K562 (cell line): ENCODE measurements at regions not wholly inside any gene's neighbourhood (a gene's known extent, or its start where the extent isn't known, plus 50 kb on each side); places are given as distances from the start of the nearest gene placed in this dataset.

Experiments
- ATAC-seq: fragments of 200-7000 bp; cut with Tn5 transposase; 3 replicates; pipeline ENCODE4 v1.9.1; 2020; ENCODE audit warnings: moderate library complexity
- BruUV-seq: library from RNA; stranded (reverse); fragments of 400-500 nt; replicated peaks from 2 replicates; lab custom pipeline; 2021; lab: Mats Ljungman, UMichigan
- CTCF ChIA-PET: fragments of 300-600 bp; formaldehyde crosslinking; extraction: SDS; loops from one replicate; lab custom pipeline; 2021; ENCODE audit warnings: low intra/inter-chr PET ratio; lab: Yijun Ruan, JAX
- POLR2A ChIA-PET: fragments of 300-600, 350-650 bp; sonication (Branson Sonifier 250); formaldehyde crosslinking; extraction: SDS; loops from one replicate; lab custom pipeline; 2021; ENCODE audit warnings: antibody characterized with exemption, inconsistent platforms; lab: Yijun Ruan, JAX
- DNase-seq, 4 experiments: peaks; one replicate each; pipeline versions ENCODE4 v3.0.0 to v3.0.0-alpha.2; 2011 to 2018; ENCODE audit warnings: low spot score in 3 of 4, mixed read lengths in 3 of 4; ENCODE audit errors: extremely low read depth in 1 of 4
- FAIRE-seq: peaks from 2 replicates; lab custom pipeline; 2011; peaks lifted over from hg19 to GRCh38; lab: Jason Lieb, UNC
- H2AFZ ChIP-seq: 2 replicates; pipeline ENCODE4 v1.6.0; 2011; ENCODE audit warnings: low read depth, low read length, control low read depth, inconsistent platforms
- H3K27ac ChIP-seq: fragments of 200-600 bp; 3 replicates; pipeline ENCODE4 v1.8.0; 2011; ENCODE audit warnings: low read depth, mild to moderate bottlenecking, control low read depth, inconsistent platforms, low read length, moderate library complexity, mixed read lengths; ENCODE audit errors: extremely low read depth
- H3K27me3 ChIP-seq, 2 experiments: fragments of 300-600 bp in 1 of 2; 2 replicates in 1 of 2; 3 replicates in 1 of 2; pipeline versions ENCODE4 v1.6.0 to v1.8.0; 2011; ENCODE audit warnings: inconsistent platforms in 2 of 2, low read length in 2 of 2, mild to moderate bottlenecking in 1 of 2, mixed read lengths in 1 of 2, moderate library complexity in 1 of 2; ENCODE audit not compliant: control insufficient read depth in 2 of 2, insufficient read depth in 2 of 2
- H3K36me3 ChIP-seq: fragments of 300-600 bp; 3 replicates; pipeline ENCODE4 v1.8.0; 2011; ENCODE audit warnings: mild to moderate bottlenecking, low read length, inconsistent platforms; ENCODE audit not compliant: control insufficient read depth, insufficient read depth
- H3K4me1 ChIP-seq, 2 experiments: fragments of 200-600 bp in 1 of 2; replicated peaks in 1 of 2; 2 replicates in 1 of 2; 3 replicates in 1 of 2; pipeline versions ENCODE4 v1.5.1 to v1.8.0; 2011; ENCODE audit warnings: inconsistent platforms in 2 of 2, low read length in 2 of 2, mild to moderate bottlenecking in 1 of 2, mixed read lengths in 1 of 2, moderate library complexity in 1 of 2; ENCODE audit not compliant: control insufficient read depth in 2 of 2, insufficient read depth in 2 of 2
- H3K4me2 ChIP-seq: 2 replicates; pipeline ENCODE4 v1.6.1; 2011; ENCODE audit warnings: low read length, control low read depth, inconsistent platforms, mixed read lengths; ENCODE audit not compliant: insufficient read depth
- H3K4me3 ChIP-seq: fragments of 200-600 bp; sonication (generic), shearing (Covaris generic); 2 replicates; pipeline ENCODE4 v1.5.1; 2016; ENCODE audit warnings: control low read depth, inconsistent platforms
- H3K79me2 ChIP-seq: fragments of 200-600 bp; 3 replicates; pipeline ENCODE4 v1.8.0; 2011; ENCODE audit warnings: low read length, inconsistent platforms; ENCODE audit not compliant: control insufficient read depth, insufficient read depth
- H3K9ac ChIP-seq, 2 experiments: 2 replicates each; pipeline versions ENCODE4 v1.6.0 to v1.6.1; 2011; ENCODE audit warnings: low read depth in 2 of 2, low read length in 2 of 2, control low read depth in 1 of 2, inconsistent platforms in 1 of 2, mild to moderate bottlenecking in 1 of 2, mixed read lengths in 1 of 2; ENCODE audit not compliant: insufficient read depth in 1 of 2
- H3K9me1 ChIP-seq: one replicate; pipeline ENCODE4 v1.6.0; 2011; ENCODE audit warnings: inconsistent platforms, mild to moderate bottlenecking, low read length, moderate library complexity; ENCODE audit not compliant: control insufficient read depth, insufficient read depth
- H3K9me3 ChIP-seq: replicated peaks from 2 replicates; pipeline ENCODE4 v1.5.1; 2011; ENCODE audit warnings: low read depth, low read length, inconsistent platforms; ENCODE audit not compliant: control insufficient read depth, insufficient read depth
- H4K20me1 ChIP-seq: replicated peaks from 2 replicates; pipeline ENCODE4 v1.6.1; 2011; ENCODE audit warnings: low read length, inconsistent platforms, mixed read lengths; ENCODE audit not compliant: control insufficient read depth, insufficient read depth
- BHLHE40 ChIP-seq: IDR thresholded peaks from 2 replicates; pipeline ENCODE4 v1.6.1; 2011; ENCODE audit warnings: low read length, improper control_type of control experiment
- CBFA2T3 ChIP-seq: fragments of 450-650 bp; IDR thresholded peaks from 2 replicates; pipeline ENCODE4 v1.6.1; 2017
- CREM ChIP-seq: IDR thresholded peaks from 2 replicates; pipeline ENCODE4 v1.6.1; 2014; ENCODE audit warnings: antibody characterized with exemption, low read depth
- CSDE1 ChIP-seq, 2 experiments: fragments of 450-650 bp; IDR thresholded peaks; 2 replicates each; pipeline ENCODE4 v1.6.1; 2016; ENCODE audit warnings: mild to moderate bottlenecking in 1 of 2
- GATA2 ChIP-seq: sonication (generic); formaldehyde crosslinking; IDR thresholded peaks from 2 replicates; pipeline ENCODE4 v1.4.0; 2020; ENCODE audit warnings: mild to moderate bottlenecking, missing genetic modification reagents
- IRF2 ChIP-seq: sonication (generic); formaldehyde crosslinking; IDR thresholded peaks from 2 replicates; pipeline ENCODE4 v1.8.1; 2022; ENCODE audit warnings: mild to moderate bottlenecking, missing genetic modification reagents
- KLF16 ChIP-seq: IDR thresholded peaks from 2 replicates; pipeline ENCODE4 v1.6.1; 2016; ENCODE audit warnings: antibody characterized with exemption
- MTA3 ChIP-seq: fragments of 450-650 bp; formaldehyde crosslinking; IDR thresholded peaks from 2 replicates; pipeline ENCODE4 v1.6.1; 2017; ENCODE audit warnings: mild to moderate bottlenecking, borderline replicate concordance
- NCOA1 ChIP-seq: fragments of 450-650 bp; IDR thresholded peaks from 2 replicates; pipeline ENCODE4 v1.6.1; 2016; ENCODE audit warnings: low read depth
- RB1 ChIP-seq: fragments of 450-650 bp; IDR thresholded peaks from 2 replicates; pipeline ENCODE4 v1.6.1; 2017; ENCODE audit warnings: low read depth, mild to moderate bottlenecking
- SP1 ChIP-seq: sonication (generic); formaldehyde crosslinking; IDR thresholded peaks from 2 replicates; pipeline ENCODE4 v1.8.1; 2022; ENCODE audit warnings: mild to moderate bottlenecking, missing genetic modification reagents
- SPI1 ChIP-seq: IDR thresholded peaks from 2 replicates; pipeline ENCODE4 v1.6.1; 2011; ENCODE audit warnings: low read depth, low read length, control low read depth, borderline replicate concordance
- TBL1XR1 ChIP-seq, 2 experiments: IDR thresholded peaks; 2 replicates each; pipeline ENCODE4 v1.6.1; 2012; ENCODE audit warnings: improper control_type of control experiment in 2 of 2, low read length in 2 of 2, mild to moderate bottlenecking in 1 of 2
- TBP ChIP-seq: optimal IDR thresholded peaks from 2 replicates; pipeline ENCODE3; 2011; ENCODE audit warnings: low read depth, low read length, improper control_type of control experiment
- UBTF ChIP-seq, 2 experiments: IDR thresholded peaks; 2 replicates each; pipeline ENCODE4 v1.6.1; 2012; ENCODE audit warnings: improper control_type of control experiment in 2 of 2, low read depth in 2 of 2, low read length in 2 of 2, borderline replicate concordance in 1 of 2
- ZKSCAN3 ChIP-seq: fragments of 250-450 bp; sonication (Bioruptor Pico); IDR thresholded peaks from 2 replicates; pipeline ENCODE4 v1.4.0; 2020
- ZNF124 ChIP-seq: sonication (generic); formaldehyde crosslinking; IDR thresholded peaks from 2 replicates; pipeline ENCODE4 v1.8.1; 2022; ENCODE audit warnings: missing genetic modification reagents
- ZNF324 ChIP-seq: fragments of 250-450 bp; sonication (Bioruptor Pico); IDR thresholded peaks from 2 replicates; pipeline ENCODE4 v1.4.0; 2020; ENCODE audit warnings: mild to moderate bottlenecking
- ZNF561 ChIP-seq: fragments of 450-650 bp; formaldehyde crosslinking; conservative IDR thresholded peaks from 2 replicates; pipeline ENCODE4 v1.4.0; 2020; ENCODE audit warnings: mild to moderate bottlenecking, moderate library complexity
- ZNF57 ChIP-seq: fragments of 450-650 bp; formaldehyde crosslinking; IDR thresholded peaks from 2 replicates; pipeline ENCODE4 v1.4.0; 2020; ENCODE audit warnings: mild to moderate bottlenecking, moderate library complexity
- WGBS: fragments of 100-300 bp; shearing (Covaris generic); methylation state at CpG from one replicate; pipeline ENCODE4 v1.1.6; 2016; ENCODE audit warnings: low coverage, mixed read lengths; ENCODE audit not compliant: insufficient coverage; ENCODE audit errors: missing lambda C conversion rate; 5-methylcytosine and 5-hydroxymethylcytosine counted together
- in situ Hi-C: fragments of 300-500 bp; cut with MboI; formaldehyde crosslinking; loops from 4 replicates; pipeline ENCODE4 v1.15.0; 2018; ENCODE audit warnings: inconsistent platforms, mixed read lengths
- intact Hi-C: fragments of 100-400 bp; cut with micrococcal nuclease; formaldehyde crosslinking; loops from 2 replicates; pipeline ENCODE4 v1.14.2; 2022

GRCh38 chr14:98962118-98962517 is 309.9 kb downstream of the BCL11B start:
- in situ Hi-C loops: no loop called here
- intact Hi-C loops: no loop called here
- CTCF ChIA-PET: interaction anchor here (0.6 kb wide), 1 partner anchor 776 kb away, joined by 3 read pairs; no protein-coding TSS in a partner anchor

GRCh38 chr14:98963610-98964009 is 308.4 kb downstream of the BCL11B start:
- CTCF ChIA-PET: no interaction called here
- WGBS: 0% methylated on average over 2 of the region's 2 CpGs
- TF ChIP-seq ZNF561 (CRISPR knock-in tag): no peak
- no peak for TF ChIP-seq UBTF (IDR thresholded peaks at IDR 0.05; ENCODE audit: borderline replicate concordance in 1 of 2, low read depth in 2 of 2, low read length in 2 of 2)
- no peak for TF ChIP-seq CREM
- TF ChIP-seq TBL1XR1 (IDR thresholded peaks at IDR 0.05; ENCODE audit: low read length in 2 of 2): no peak
- TF ChIP-seq BHLHE40: no peak
- TF ChIP-seq CBFA2T3: no peak
- no peak for TF ChIP-seq TBP
- no peak for TF ChIP-seq KLF16
- TF ChIP-seq RB1: no peak
- TF ChIP-seq ZKSCAN3: no peak
- TF ChIP-seq GATA2 (CRISPR knock-in tag): no peak
- TF ChIP-seq NCOA1: no peak
- TF ChIP-seq, all 486 proteins: peak for 0
- no peak for ATAC-seq
- Histone ChIP-seq H3K4me3 (no peak overlapping the region), H3K27ac (no peak overlapping the region), H2AFZ (no peak overlapping the region), H3K36me3 (no peaks in the 10 kb centered on the region), H3K79me2 (no peaks in the 10 kb centered on the region), H3K9me3 (no peaks in the 10 kb centered on the region), H3K9me1 (no peaks in the 10 kb centered on the region), H3K4me1 (no peaks in the 10 kb centered on the region), H4K20me1 (no peaks in the 10 kb centered on the region; the same call in 1 of the 2 replicates), H3K27me3 (no peaks in the 10 kb centered on the region), H3K9ac (no peak overlapping the region), H3K4me2 (no peak overlapping the region)
- in situ Hi-C loops (no loop called here), intact Hi-C loops (no loop called here)
- DNase-seq: no peak
- BruUV-seq: no TSS peak
- POLR2A ChIA-PET: no interaction called here
- no peak for FAIRE-seq

More at GRCh38 chr14:98962118-98962517, 309.9 kb downstream of the BCL11B start:
- Histone ChIP-seq H3K9me3 (no peaks in the 10 kb centered on the region), H2AFZ (no peak overlapping the region), H3K27ac (no peak overlapping the region), H3K9me1 (no peaks in the 10 kb centered on the region), H4K20me1 (no peaks in the 10 kb centered on the region; the same call in 1 of the 2 replicates), H3K79me2 (no peaks in the 10 kb centered on the region), H3K4me2 (no peak overlapping the region), H3K4me3 (no peak overlapping the region), H3K27me3 (no peaks in the 10 kb centered on the region), H3K4me1 (no peaks in the 10 kb centered on the region), H3K36me3 (no peaks in the 10 kb centered on the region), H3K9ac (no peak overlapping the region)
- ATAC-seq: no peak
- POLR2A ChIA-PET: no interaction called here
- no TSS peak for BruUV-seq
- DNase-seq: no peak
- WGBS: 0% methylated on average over 12 of the region's 12 CpGs
- FAIRE-seq: no peak
- TF ChIP-seq ZNF324 (CRISPR knock-in tag) (no peak), IRF2 (CRISPR knock-in tag) (no peak), SPI1 (no peak), CSDE1 (IDR thresholded peaks at IDR 0.05) (no peak), MTA3 (no peak), ZNF124 (no peak), SP1 (CRISPR knock-in tag) (no peak), ZNF57 (CRISPR knock-in tag) (no peak)
